Activated T-helper 1 cell treated with anti-CD3 and anti-CD28 coated beads, Interleukin-12 subunit alpha, Interleukin-12 subunit beta, Interleukin-2, Interleukin-4 antibody, amounts not matched to agents 30 ng/mL and 10 ng/mL and 1 ng/mL, durations not matched to agents 14 hours and 24 hours and 36 hours (primary cell): ENCODE measurements at regions not wholly inside any gene's neighbourhood (a gene's known extent, or its start where the extent isn't known, plus 50 kb on each side); places are given as distances from the start of the nearest gene placed in this dataset.

Source experiments
- DNase-seq: peaks from one replicate; pipeline ENCODE4 v3.0.0; 2021; ENCODE audit warnings: low spot score
- H3K27ac Mint-ChIP-seq: one replicate; pipeline ENCODE4 v1.8.0; 2021; ENCODE audit warnings: mild to moderate bottlenecking, mixed read lengths
- H3K27me3 Mint-ChIP-seq: one replicate; pipeline ENCODE4 v1.8.0; 2022; ENCODE audit warnings: mild to moderate bottlenecking, moderate library complexity, mixed read lengths; ENCODE audit not compliant: insufficient read depth
- H3K36me3 Mint-ChIP-seq: one replicate; pipeline ENCODE4 v1.8.0; 2021; ENCODE audit warnings: low read depth, mixed read lengths
- H3K4me1 Mint-ChIP-seq: one replicate; pipeline ENCODE4 v1.8.0; 2021; ENCODE audit warnings: low read depth, mixed read lengths
- H3K4me3 Mint-ChIP-seq: one replicate; pipeline ENCODE4 v1.8.0; 2021; ENCODE audit warnings: mild to moderate bottlenecking, moderate library complexity, mixed read lengths
- H3K9me3 Mint-ChIP-seq: one replicate; pipeline ENCODE4 v1.8.0; 2021; ENCODE audit warnings: mixed read lengths
- intact Hi-C: fragments of 100-400 bp; cut with micrococcal nuclease; formaldehyde crosslinking; loops from one replicate; pipeline ENCODE4 v1.15.1; 2024

DNA sequence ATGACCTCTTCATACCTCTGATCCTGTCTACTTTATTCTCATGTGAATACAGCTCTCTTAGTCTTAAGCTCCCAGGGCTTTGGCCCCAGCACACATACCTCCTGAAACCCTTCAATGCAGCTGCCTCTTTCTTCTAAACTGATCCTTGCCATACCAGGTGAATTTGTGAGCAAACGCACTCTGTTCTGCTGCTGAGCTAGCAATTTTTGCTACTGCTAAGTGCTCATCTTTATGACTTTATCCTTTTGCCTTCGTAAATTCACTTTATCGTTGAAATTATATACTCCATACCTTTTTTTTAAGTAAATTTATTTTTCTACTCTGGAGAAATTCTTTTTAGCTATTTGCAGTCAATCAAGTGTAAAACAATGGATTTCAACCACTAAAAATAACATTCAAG is 287.7 kb downstream of the CMPK2 start:
- Mint-ChIP-seq H3K4me3 (no peak overlapping the region), H3K4me1 (no peaks in the 10 kb centered on the region), H3K27me3 (no peaks in the 10 kb centered on the region), H3K36me3 (no peaks in the 10 kb centered on the region), H3K9me3 (no peaks in the 10 kb centered on the region), H3K27ac (no peak overlapping the region)
- intact Hi-C loops: no loop called here
- no peak for DNase-seq

DNA sequence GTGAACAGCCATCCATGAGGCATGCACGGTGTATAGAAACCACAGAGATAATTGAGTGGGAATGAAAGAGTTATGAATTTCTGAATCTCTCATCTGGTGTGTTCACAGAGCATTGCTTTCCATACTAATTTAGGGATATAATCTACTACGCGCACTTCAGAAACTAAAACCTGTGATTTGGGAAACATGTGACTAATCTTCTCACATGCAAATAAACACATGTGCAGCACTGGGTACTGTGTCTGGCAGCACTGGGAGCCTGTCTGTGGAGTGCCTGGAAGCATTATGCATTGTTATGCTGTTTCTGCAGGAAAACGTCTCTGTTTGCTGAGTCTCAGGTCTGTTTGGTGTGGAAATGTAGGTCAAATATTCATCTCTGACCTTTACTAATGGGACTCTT is 287.3 kb downstream of the CMPK2 start:
- no peaks in the 10 kb centered on the region for H3K36me3 Mint-ChIP-seq
- no peaks in the 10 kb centered on the region for H3K9me3 Mint-ChIP-seq
- H3K4me1 Mint-ChIP-seq: no peaks in the 10 kb centered on the region
- H3K27ac Mint-ChIP-seq: no peak overlapping the region
- DNase-seq: no peak
- no peak overlapping the region for H3K4me3 Mint-ChIP-seq
- intact Hi-C loops: no loop called here
- H3K27me3 Mint-ChIP-seq: no peaks in the 10 kb centered on the region

GRCh38 chr2:6579281-6579680 is 286.4 kb downstream of the CMPK2 start:
- no peaks in the 10 kb centered on the region for H3K9me3 Mint-ChIP-seq
- H3K4me1 Mint-ChIP-seq: no peaks in the 10 kb centered on the region
- no peak for DNase-seq
- no peaks in the 10 kb centered on the region for H3K27me3 Mint-ChIP-seq
- intact Hi-C loops: no loop called here
- H3K4me3 Mint-ChIP-seq: no peak overlapping the region
- H3K36me3 Mint-ChIP-seq: no peaks in the 10 kb centered on the region
- no peak overlapping the region for H3K27ac Mint-ChIP-seq

DNA sequence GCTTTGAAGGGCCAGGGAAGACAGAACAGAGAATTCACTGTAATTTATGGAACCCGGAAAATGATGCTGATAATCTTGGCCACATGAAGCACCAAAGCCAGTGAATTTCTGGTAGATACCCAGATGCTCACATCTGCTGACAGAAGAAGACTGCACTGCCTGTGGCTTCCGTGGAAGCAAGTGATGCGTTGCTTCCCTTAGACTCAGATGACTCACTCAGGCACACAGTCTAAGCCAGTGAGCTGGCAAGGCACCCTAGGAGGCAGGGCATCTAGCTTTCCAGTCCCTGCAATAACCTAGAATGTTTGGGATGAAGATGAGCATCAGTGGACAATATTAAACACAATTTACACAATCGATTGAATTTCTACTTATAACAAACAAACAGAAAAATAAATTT is 284.7 kb downstream of the CMPK2 start:
- Mint-ChIP-seq H3K27ac (no peak overlapping the region), H3K4me1 (no peaks in the 10 kb centered on the region), H3K27me3 (no peaks in the 10 kb centered on the region), H3K9me3 (no peaks in the 10 kb centered on the region), H3K4me3 (no peak overlapping the region), H3K36me3 (no peaks in the 10 kb centered on the region)
- intact Hi-C loops: no loop called here
- no peak for DNase-seq

DNA sequence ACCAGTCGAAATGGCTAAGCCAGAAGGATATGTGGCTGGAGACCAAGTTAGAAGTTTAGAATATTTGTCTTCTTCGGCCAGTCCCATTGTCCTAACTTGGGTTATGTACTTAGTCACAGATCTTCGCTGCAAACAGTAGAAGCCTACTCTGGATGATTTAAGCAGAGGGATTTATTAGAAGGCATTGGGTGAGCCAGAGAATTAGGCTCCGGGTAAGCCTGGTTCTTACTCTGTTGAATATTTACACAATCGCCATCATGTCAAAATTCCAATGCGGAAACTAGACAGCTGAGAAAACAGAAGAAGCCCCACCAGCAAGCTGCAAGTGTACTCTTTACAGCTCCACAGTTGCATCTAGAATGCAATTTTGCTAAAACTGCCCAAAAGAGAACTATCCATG is 276.6 kb downstream of the CMPK2 start:
- H3K4me1 Mint-ChIP-seq: no peaks in the 10 kb centered on the region
- no peak for DNase-seq
- H3K9me3 Mint-ChIP-seq: no peaks in the 10 kb centered on the region
- no peak overlapping the region for H3K4me3 Mint-ChIP-seq
- no peaks in the 10 kb centered on the region for H3K36me3 Mint-ChIP-seq
- intact Hi-C loops: no loop called here
- H3K27ac Mint-ChIP-seq: no peak overlapping the region
- H3K27me3 Mint-ChIP-seq: no peaks in the 10 kb centered on the region

- intact Hi-C loops: no loop called here
- Mint-ChIP-seq H3K9me3 (no peaks in the 10 kb centered on the region), H3K4me1 (no peaks in the 10 kb centered on the region), H3K36me3 (no peaks in the 10 kb centered on the region), H3K27ac (no peak overlapping the region), H3K4me3 (no peak overlapping the region), H3K27me3 (no peaks in the 10 kb centered on the region)
- DNase-seq: no peak
Observed at GRCh38 chr2:6590442-6590841, 275.3 kb downstream of the CMPK2 start.

DNA sequence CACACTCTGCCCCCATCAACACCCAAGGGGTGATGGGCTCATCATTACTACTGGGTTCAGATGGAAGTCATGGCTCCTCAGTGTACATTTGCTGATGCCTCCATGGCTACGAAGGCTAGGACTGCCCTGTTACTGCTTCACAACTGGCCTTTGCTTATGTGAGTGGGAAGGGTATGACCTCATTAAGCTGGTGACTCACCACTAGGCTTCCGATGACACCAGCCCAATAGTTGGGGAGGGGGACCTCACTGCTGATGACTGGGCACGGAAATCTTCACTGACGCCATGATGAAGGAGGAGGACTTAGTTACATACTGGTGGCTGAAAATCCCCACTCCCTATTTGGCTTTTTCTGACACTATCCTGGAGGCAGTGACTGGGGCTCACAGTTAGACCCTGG is 263.2 kb downstream of the CMPK2 start:
- Mint-ChIP-seq H3K27ac (no peak overlapping the region), H3K9me3 (no peaks in the 10 kb centered on the region), H3K4me1 (no peaks in the 10 kb centered on the region)

DNA sequence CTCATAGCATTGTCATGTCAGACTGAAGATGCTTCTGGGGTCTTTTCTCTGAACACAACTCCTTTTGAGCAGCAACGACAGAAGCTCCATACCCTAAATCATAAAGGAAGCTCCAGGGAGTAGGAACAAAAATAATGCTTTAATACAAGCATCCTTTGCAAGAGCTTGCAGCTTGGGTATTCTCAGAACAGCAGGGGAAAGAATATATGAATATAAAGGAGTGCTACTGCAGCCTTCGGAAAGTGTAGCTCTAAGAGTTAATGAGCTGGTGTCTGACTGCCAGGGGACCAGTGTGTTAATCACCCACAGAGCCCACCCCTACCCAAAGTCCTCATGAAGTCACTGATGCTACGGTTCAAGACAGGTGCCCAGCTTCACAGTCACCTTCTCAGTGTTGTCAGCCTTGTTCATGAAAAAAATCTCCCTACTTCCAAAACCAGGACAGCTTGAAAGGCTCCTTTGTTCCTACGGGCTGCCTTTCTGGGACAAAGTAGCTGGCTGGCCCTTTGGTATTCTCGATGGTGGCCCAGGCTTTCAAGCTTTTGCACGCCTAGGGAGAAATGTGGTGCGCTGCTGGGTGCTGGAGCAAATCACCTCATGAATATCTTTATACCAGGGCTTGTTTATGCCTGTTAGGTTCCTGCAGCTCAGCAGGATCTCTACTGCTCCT is 259.7 kb downstream of the CMPK2 start:
- H3K27ac Mint-ChIP-seq: no peak overlapping the region
- no peak overlapping the region for H3K4me3 Mint-ChIP-seq
- H3K27me3 Mint-ChIP-seq: no peaks in the 10 kb centered on the region
- no peaks in the 10 kb centered on the region for H3K36me3 Mint-ChIP-seq
- H3K9me3 Mint-ChIP-seq: no peaks in the 10 kb centered on the region
- intact Hi-C loops: no loop called here
- no peaks in the 10 kb centered on the region for H3K4me1 Mint-ChIP-seq
- no peak for DNase-seq

More for the DNA sequence above, 263.2 kb downstream of the CMPK2 start:
- no peaks in the 10 kb centered on the region for H3K27me3 Mint-ChIP-seq
- DNase-seq: no peak
- no peaks in the 10 kb centered on the region for H3K36me3 Mint-ChIP-seq
- H3K4me3 Mint-ChIP-seq: no peak overlapping the region
- intact Hi-C loops: no loop called here

DNA sequence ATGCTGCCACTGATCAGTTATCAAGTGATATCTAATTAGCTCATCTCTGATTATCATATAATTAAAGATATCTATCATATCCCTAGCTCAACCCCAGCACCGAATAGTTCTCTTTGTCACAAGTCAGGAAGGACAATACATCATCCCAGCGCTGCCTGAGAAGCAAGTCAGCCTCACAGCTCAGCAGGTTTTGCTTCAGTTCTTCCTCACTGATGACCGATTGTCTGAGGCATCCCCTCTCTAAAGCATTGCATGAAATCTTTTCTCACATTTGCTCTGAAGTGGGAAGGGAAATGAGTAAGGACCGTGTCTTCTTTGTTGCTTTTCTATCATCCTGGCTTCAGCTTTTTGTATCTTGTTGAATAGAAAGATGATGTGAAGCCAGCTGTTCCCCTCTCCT is 247.9 kb downstream of the CMPK2 start:
- DNase-seq: no peak
- Mint-ChIP-seq H3K27me3 (no peaks in the 10 kb centered on the region), H3K4me3 (no peak overlapping the region), H3K36me3 (no peaks in the 10 kb centered on the region), H3K4me1 (no peaks in the 10 kb centered on the region), H3K9me3 (no peaks in the 10 kb centered on the region), H3K27ac (no peak overlapping the region)
- intact Hi-C loops: no loop called here

DNA sequence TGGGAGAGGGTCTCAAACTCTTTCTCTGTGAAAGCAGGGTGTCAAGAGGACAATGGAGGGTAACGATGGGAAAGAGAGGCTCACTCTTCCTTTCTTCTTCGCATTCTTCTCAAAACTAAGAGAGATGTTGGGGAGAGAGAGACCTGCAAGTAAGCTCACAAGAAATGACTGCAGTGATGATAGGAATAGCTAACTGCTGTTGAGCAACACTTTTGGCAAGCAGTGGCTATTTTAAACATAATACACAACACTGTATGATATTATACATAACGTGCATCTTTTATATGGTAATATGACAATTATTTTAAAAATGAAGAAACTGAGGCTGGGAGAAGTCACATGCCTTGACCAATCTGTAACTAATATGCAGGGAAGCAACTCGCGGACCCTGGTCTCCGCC is 247.5 kb downstream of the CMPK2 start:
- H3K27ac Mint-ChIP-seq: no peak overlapping the region
- no peaks in the 10 kb centered on the region for H3K4me1 Mint-ChIP-seq
- no peaks in the 10 kb centered on the region for H3K36me3 Mint-ChIP-seq
- DNase-seq: no peak
- H3K27me3 Mint-ChIP-seq: no peaks in the 10 kb centered on the region
- intact Hi-C loops: no loop called here
- no peak overlapping the region for H3K4me3 Mint-ChIP-seq
- H3K9me3 Mint-ChIP-seq: no peaks in the 10 kb centered on the region

DNA sequence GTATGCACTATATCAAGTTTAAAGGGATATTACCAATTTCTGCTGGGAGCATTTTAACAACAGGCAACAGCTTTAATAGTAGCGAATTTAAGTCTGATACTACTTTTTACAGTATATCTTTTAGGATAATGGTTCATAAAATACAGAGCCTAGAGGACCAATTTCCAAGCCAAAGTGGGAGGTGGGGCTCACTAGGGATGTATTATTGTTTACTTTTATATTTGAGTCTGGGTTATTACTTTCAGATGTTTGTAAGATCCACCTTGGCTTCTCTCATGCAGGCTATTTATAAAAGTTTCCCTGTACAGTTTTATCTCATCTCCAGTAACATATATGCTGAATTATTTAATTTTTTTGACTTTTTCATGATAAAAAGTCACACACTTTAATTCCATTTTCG is 242.0 kb downstream of the CMPK2 start:
- no peaks in the 10 kb centered on the region for H3K4me1 Mint-ChIP-seq
- no peak for DNase-seq
- H3K36me3 Mint-ChIP-seq: no peaks in the 10 kb centered on the region
- no peak overlapping the region for H3K4me3 Mint-ChIP-seq
- intact Hi-C loops: no loop called here
- H3K9me3 Mint-ChIP-seq: no peaks in the 10 kb centered on the region
- H3K27ac Mint-ChIP-seq: no peak overlapping the region
- peaks cover 2% of the 10 kb centered on the region for H3K27me3 Mint-ChIP-seq

GRCh38 chr2:6626401-6627012 is 239.2 kb downstream of the CMPK2 start:
- Mint-ChIP-seq H3K27me3 (peaks cover 2% of the 10 kb centered on the region), H3K4me1 (no peaks in the 10 kb centered on the region), H3K9me3 (no peaks in the 10 kb centered on the region), H3K4me3 (no peak overlapping the region), H3K27ac (no peak overlapping the region), H3K36me3 (no peaks in the 10 kb centered on the region)
- intact Hi-C loops: no loop called here
- DNase-seq: no peak

- Mint-ChIP-seq H3K27ac (no peak overlapping the region), H3K9me3 (no peaks in the 10 kb centered on the region), H3K4me3 (no peak overlapping the region), H3K36me3 (no peaks in the 10 kb centered on the region), H3K27me3 (peaks cover 2% of the 10 kb centered on the region), H3K4me1 (no peaks in the 10 kb centered on the region)
- intact Hi-C loops: no loop called here
- DNase-seq: no peak
Observed at GRCh38 chr2:6627316-6627715, 238.4 kb downstream of the CMPK2 start.

DNA sequence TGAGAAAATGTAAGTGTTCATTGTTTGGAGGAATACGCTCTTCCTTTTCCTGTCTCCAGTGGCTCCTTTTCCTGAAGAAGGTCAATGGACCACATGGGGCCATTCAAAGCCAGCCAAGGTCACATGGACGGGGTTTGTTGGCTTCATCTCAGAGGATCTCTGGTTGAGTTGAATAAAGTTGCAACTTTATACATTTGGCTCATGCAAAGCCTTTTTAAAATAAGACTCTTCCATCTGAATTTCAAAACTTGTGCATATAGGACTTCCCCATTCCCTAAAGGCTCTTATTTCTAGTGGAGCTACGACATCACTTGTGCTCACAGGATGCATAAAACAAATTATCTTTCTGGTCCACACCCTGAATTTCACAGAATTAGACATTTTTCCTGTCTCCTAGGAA is 235.5 kb downstream of the CMPK2 start:
- no peak overlapping the region for H3K27ac Mint-ChIP-seq
- intact Hi-C loops: no loop called here
- no peaks in the 10 kb centered on the region for H3K36me3 Mint-ChIP-seq
- H3K4me3 Mint-ChIP-seq: no peak overlapping the region
- no peaks in the 10 kb centered on the region for H3K9me3 Mint-ChIP-seq
- H3K27me3 Mint-ChIP-seq: no peaks in the 10 kb centered on the region
- DNase-seq: no peak
- no peaks in the 10 kb centered on the region for H3K4me1 Mint-ChIP-seq
